Fibroblast of villous mesenchyme (primary cell): ENCODE measurements at regions not wholly inside any gene's neighbourhood (a gene's known extent, or its start where the extent isn't known, plus 50 kb on each side); places are given as distances from the start of the nearest gene placed in this dataset.

Experiments used
- DNase-seq: peaks from one replicate; pipeline ENCODE4 v3.0.0-alpha.2; 2010; ENCODE audit warnings: low read depth
- H3K4me3 ChIP-seq: 2 replicates; pipeline ENCODE4 v1.5.1; 2011; ENCODE audit warnings: low read depth, mild to moderate bottlenecking, low read length
- TF ChIP-seq, protein P1 (sequence below): IDR thresholded peaks from 2 replicates; pipeline ENCODE4 v1.5.1; 2012; ENCODE audit warnings: low read depth, mild to moderate bottlenecking, low read length; ENCODE audit not compliant: insufficient read depth

DNA sequence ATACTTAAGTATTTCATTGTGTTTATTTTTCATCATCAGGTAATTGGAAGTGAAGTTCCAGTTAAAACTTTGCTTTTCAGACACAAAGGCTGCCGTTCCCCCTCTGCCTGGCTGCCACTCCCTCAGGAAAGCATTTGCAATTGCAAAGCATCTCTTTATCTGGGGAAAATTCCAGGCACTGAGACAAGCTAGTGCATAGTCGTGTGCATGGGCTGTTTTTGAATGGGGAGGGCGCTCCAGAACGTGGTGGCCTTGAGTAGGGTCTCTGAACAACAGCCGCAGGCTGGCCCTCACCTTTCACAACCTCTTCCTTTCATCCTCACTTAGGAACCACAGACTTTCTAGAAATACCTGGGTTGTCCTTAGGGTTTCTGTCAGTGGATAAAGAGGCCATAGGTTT, 285.1 kb upstream of the ADAMTS16 start:
- no peak for DNase-seq
- TF ChIP-seq, protein P1, sequence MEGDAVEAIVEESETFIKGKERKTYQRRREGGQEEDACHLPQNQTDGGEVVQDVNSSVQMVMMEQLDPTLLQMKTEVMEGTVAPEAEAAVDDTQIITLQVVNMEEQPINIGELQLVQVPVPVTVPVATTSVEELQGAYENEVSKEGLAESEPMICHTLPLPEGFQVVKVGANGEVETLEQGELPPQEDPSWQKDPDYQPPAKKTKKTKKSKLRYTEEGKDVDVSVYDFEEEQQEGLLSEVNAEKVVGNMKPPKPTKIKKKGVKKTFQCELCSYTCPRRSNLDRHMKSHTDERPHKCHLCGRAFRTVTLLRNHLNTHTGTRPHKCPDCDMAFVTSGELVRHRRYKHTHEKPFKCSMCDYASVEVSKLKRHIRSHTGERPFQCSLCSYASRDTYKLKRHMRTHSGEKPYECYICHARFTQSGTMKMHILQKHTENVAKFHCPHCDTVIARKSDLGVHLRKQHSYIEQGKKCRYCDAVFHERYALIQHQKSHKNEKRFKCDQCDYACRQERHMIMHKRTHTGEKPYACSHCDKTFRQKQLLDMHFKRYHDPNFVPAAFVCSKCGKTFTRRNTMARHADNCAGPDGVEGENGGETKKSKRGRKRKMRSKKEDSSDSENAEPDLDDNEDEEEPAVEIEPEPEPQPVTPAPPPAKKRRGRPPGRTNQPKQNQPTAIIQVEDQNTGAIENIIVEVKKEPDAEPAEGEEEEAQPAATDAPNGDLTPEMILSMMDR: no peak
- no peak overlapping the region for H3K4me3 ChIP-seq

DNA sequence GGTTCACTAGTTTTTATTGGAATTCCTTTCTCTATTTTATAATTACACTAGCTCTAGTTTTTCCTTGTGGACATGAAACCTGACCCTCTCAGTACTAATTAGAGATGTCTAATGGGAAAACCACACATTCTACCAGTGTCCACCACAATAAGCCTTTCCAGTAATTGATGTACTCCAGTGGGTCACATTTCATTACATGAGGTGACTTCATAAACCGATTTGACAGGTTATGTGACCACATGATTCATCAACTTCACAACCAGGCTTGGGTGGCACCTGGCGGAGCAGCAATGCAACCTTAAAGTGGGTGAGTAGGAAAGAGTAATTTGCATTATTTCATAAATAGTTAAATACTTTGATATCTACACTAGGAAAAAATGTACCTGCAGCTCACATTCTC, 284.2 kb upstream of the ADAMTS16 start:
- TF ChIP-seq, protein P1: no peak

DNA sequence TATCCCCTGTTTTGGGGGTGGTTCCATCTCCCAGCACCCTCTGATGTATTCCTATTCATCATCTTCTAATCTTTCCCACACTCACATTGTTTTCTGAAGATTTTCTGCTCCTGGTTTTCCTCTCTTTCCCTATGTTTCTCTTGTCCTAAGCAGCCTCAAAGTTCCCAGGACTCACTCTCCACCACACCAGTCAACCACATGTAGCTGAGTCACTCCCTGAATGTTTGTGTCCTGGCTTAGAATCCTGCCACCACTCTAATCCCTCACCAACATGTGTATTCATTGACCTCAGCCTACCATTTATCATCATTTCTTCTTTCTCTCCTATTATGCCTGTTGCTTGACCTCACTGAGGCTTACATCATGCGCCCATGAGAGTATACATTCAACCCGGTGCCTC, 282.4 kb upstream of the ADAMTS16 start:
- no peak overlapping the region for H3K4me3 ChIP-seq
- TF ChIP-seq, protein P1: no peak
- DNase-seq: no peak

More for the DNA sequence above, 284.2 kb upstream of the ADAMTS16 start:
- H3K4me3 ChIP-seq: no peak overlapping the region
- DNase-seq: no peak

DNA sequence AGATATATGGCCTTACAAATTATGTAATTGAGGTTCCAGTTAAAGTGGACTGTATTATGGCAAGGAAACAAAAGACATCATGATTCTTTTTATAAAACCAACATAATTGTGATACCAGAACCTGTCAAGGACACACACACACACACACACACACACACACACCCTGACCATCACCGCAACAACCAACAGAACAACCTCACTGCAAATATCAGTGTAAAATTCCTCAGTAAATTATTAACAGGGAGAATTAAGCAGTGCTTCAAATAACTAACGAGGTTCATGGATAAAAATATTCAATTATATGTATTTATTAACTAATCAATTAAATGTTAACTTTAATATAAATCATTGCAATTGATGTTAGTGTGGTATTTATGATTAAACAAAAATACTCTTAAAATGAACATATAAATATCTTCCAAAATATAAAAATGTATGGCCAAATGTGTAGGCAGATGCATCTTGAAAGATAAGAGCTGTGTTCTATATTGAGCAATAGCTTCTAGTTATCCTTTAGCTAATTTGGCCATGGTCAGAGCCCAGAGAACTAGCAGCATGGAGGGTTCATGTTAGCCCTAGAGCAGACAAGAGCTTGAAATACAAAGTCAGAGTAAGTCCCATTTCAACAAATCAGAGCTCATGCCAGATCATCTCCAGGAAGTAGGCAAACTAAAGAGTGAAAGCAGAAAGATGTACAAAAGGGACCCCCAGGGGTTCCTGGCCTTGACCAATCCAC, 280.5 kb upstream of the ADAMTS16 start:
- TF ChIP-seq, protein P1: no peak
- H3K4me3 ChIP-seq: no peak overlapping the region
- DNase-seq: no peak

DNA sequence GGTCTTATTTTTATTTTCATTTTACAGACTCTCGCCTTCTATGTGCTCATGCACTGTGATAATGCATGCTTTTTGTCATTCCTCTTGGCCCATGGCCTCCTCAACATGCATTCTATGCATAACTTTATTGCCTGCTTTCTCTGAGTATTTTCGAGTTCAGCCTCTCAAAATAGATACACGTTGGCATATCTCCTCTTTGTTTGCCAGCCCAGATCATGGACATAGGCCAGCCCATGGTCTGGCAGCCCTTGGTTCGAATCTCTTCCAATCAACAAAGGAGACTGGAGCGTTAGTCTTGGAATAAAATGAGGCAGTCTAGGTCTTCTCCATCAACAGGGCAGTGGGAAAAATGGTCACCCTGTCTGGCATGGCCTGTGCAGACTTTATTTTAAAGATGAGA, 279.5 kb upstream of the ADAMTS16 start:
- DNase-seq: no peak
- TF ChIP-seq, protein P1: no peak
- H3K4me3 ChIP-seq: no peak overlapping the region

DNA sequence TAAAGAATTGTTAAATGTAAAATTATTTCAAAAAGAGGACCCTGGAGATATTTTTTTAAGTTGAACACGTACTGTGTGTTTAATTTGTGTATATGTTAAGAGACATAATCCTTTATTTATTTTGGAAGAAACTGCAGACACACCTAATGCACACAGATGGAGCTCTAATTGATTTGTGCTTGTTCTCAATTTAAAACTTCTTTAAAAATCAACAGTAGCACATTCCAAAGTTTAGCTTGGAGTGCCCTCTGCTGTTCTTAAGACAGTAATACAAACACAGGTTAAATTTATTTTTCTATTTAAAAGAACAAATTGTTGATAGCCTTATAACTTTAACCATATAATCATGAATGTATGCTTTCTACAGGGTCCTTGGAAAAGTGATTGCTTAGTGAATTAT, 277.6 kb upstream of the ADAMTS16 start:
- DNase-seq: peak; percentile 54
- TF ChIP-seq, protein P1: peak; percentile 56

More for the DNA sequence above, 277.6 kb upstream of the ADAMTS16 start:
- H3K4me3 ChIP-seq: no peak overlapping the region
